SK-N-SH treated with all-trans-retinoic acid at 6 μM for 48 hours (cell line): ENCODE measurements at regions not wholly inside any gene's neighbourhood (a gene's known extent, or its start where the extent isn't known, plus 50 kb on each side); places are given as distances from the start of the nearest gene placed in this dataset.

ENCODE experiments used
- ARNTL ChIP-seq: fragments of 450-650 bp; formaldehyde crosslinking; IDR thresholded peaks from 2 replicates; pipeline ENCODE4 v1.5.0; 2020; ENCODE audit warnings: low read depth, mild to moderate bottlenecking, moderate library complexity, borderline replicate concordance
- BACH2 ChIP-seq: fragments of 250-450 bp; sonication (Bioruptor Pico); IDR thresholded peaks from 2 replicates; pipeline ENCODE4 v1.9.0; 2021; ENCODE audit warnings: mild to moderate bottlenecking, borderline replicate concordance
- OSR1 ChIP-seq: fragments of 250-450 bp; sonication (Bioruptor Pico); IDR thresholded peaks from 2 replicates; pipeline ENCODE4 v1.8.0; 2022; ENCODE audit warnings: moderate library complexity, mild to moderate bottlenecking, inconsistent platforms
- POU6F1 ChIP-seq: fragments of 250-450 bp; sonication (Bioruptor Pico); IDR thresholded peaks from 2 replicates; pipeline ENCODE4 v1.8.0; 2021; ENCODE audit warnings: low read depth, mild to moderate bottlenecking, moderate library complexity, borderline replicate concordance
- SNAI2 ChIP-seq: fragments of 250-450 bp; sonication (Bioruptor Pico); IDR thresholded peaks from 2 replicates; pipeline ENCODE4 v1.5.0; 2020; ENCODE audit warnings: mild to moderate bottlenecking, moderate library complexity
- TCF4 ChIP-seq: fragments of 250-450 bp; sonication (Bioruptor Pico); IDR thresholded peaks from 2 replicates; pipeline ENCODE4 v1.8.0; 2021; ENCODE audit warnings: mild to moderate bottlenecking, moderate library complexity, borderline replicate concordance
- TSHZ2 ChIP-seq: fragments of 250-450 bp; sonication (Bioruptor Pico); IDR thresholded peaks from 2 replicates; pipeline ENCODE4 v1.5.0; 2020; ENCODE audit warnings: mild to moderate bottlenecking, moderate library complexity
- ZFP3 ChIP-seq: fragments of 250-450 bp; sonication (Bioruptor Pico); IDR thresholded peaks from 2 replicates; pipeline ENCODE4 v1.5.0; 2020; ENCODE audit warnings: mild to moderate bottlenecking, moderate library complexity
- ZFP30 ChIP-seq: fragments of 450-650 bp; formaldehyde crosslinking; IDR thresholded peaks from 2 replicates; pipeline ENCODE4 v1.5.0; 2022; ENCODE audit warnings: mild to moderate bottlenecking, moderate library complexity
- ZNF70 ChIP-seq: fragments of 450-650 bp; formaldehyde crosslinking; IDR thresholded peaks from 2 replicates; pipeline ENCODE4 v1.5.0; 2020; ENCODE audit warnings: mild to moderate bottlenecking, moderate library complexity
- ZNF8 ChIP-seq: fragments of 450-650 bp; formaldehyde crosslinking; IDR thresholded peaks from 2 replicates; pipeline ENCODE4 v1.5.0; 2020; ENCODE audit warnings: mild to moderate bottlenecking, moderate library complexity

- TF ChIP-seq ARNTL (CRISPR knock-in tag) = no peak
- TF ChIP-seq SNAI2 (CRISPR knock-in tag) = no peak
- no peak for TF ChIP-seq BACH2
- no peak for TF ChIP-seq ZNF70 (CRISPR knock-in tag)
- TF ChIP-seq ZFP3 (CRISPR knock-in tag) = no peak
- no peak for TF ChIP-seq OSR1
- TF ChIP-seq ZFP30 (CRISPR knock-in tag) = no peak
- TF ChIP-seq POU6F1 (CRISPR knock-in tag) = no peak
- TF ChIP-seq ZNF8 (CRISPR knock-in tag) = no peak
- no peak for TF ChIP-seq TCF4 (CRISPR knock-in tag)
- no peak for TF ChIP-seq TSHZ2 (CRISPR knock-in tag)
These were observed 261.1 kb downstream of the KCNE4 start for GRCh38 chr2:223313101-223313500.
